CD4-positive, alpha-beta T cell (primary cell): ENCODE measurements at regions not wholly inside any gene's neighbourhood (a gene's known extent, or its start where the extent isn't known, plus 50 kb on each side); places are given as distances from the start of the nearest gene placed in this dataset.

Experiments
- ATAC-seq: fragments of 200-7000 bp; cut with Tn5 transposase; one replicate; pipeline ENCODE4 v1.10.0; 2022; ENCODE audit warnings: mild to moderate bottlenecking; ENCODE audit not compliant: poor library complexity
- CTCF ChIA-PET: fragments of 350-600 bp; sonication (Branson Sonifier 250); formaldehyde crosslinking; loops from one replicate; lab custom pipeline; 2021; ENCODE audit warnings: antibody characterized with exemption, inconsistent platforms; lab: Charles Lee
- POLR2A ChIA-PET: fragments of 350-600 bp; sonication (Branson Sonifier 250); formaldehyde crosslinking; loops from one replicate; lab custom pipeline; 2021; ENCODE audit warnings: antibody characterized with exemption, inconsistent platforms; lab: Charles Lee
- DNase-seq, 14 experiments: peaks; one replicate each; pipeline ENCODE4 v3.0.0-alpha.2; 2013 to 2020; ENCODE audit warnings: mixed read lengths in 2 of 14
- H3K27ac ChIP-seq, 2 donors: one replicate each; pipeline versions ENCODE4 v1.5.1 to v1.7.0; 2013; ENCODE audit warnings: low read length in 2 of 2, low read depth in 1 of 2, mild to moderate bottlenecking in 1 of 2
- H3K27me3 ChIP-seq, 2 experiments: 1 replicate in 1 of 2; 2 replicates in 1 of 2; pipeline versions ENCODE4 v1.6.1 to v1.7.0; 2013; ENCODE audit warnings: low read length in 2 of 2, control low read depth in 1 of 2, mild to moderate bottlenecking in 1 of 2, moderate library complexity in 1 of 2; ENCODE audit not compliant: insufficient read depth in 2 of 2, control insufficient read depth in 1 of 2
- H3K36me3 ChIP-seq: one replicate; pipeline ENCODE4 v1.6.1; 2013; ENCODE audit warnings: low read length, control low read depth; ENCODE audit not compliant: insufficient read depth
- H3K4me1 ChIP-seq: one replicate; pipeline ENCODE4 v1.6.1; 2013; ENCODE audit warnings: low read length, control low read depth; ENCODE audit not compliant: insufficient read depth
- H3K4me3 ChIP-seq: one replicate; pipeline ENCODE4 v1.5.1; 2013; ENCODE audit warnings: mild to moderate bottlenecking, low read length, moderate library complexity
- H3K9me3 ChIP-seq, 2 experiments: 1 replicate in 1 of 2; 2 replicates in 1 of 2; pipeline versions ENCODE4 v1.6.1 to v1.7.0; 2013; ENCODE audit warnings: low read length in 2 of 2, mild to moderate bottlenecking in 2 of 2, control low read depth in 1 of 2, moderate library complexity in 1 of 2; ENCODE audit not compliant: control insufficient read depth in 1 of 2, insufficient read depth in 1 of 2
- H3K27ac Mint-ChIP-seq: one replicate; pipeline ENCODE4 v1.8.0; 2020; ENCODE audit warnings: mixed read lengths
- H3K27me3 Mint-ChIP-seq: one replicate; pipeline ENCODE4 v1.8.0; 2021; ENCODE audit warnings: mixed read lengths
- H3K36me3 Mint-ChIP-seq: one replicate; pipeline ENCODE4 v1.8.0; 2021; ENCODE audit warnings: low read depth, mixed read lengths
- H3K4me1 Mint-ChIP-seq: one replicate; pipeline ENCODE4 v1.8.0; 2021; ENCODE audit warnings: low read depth, mixed read lengths
- H3K4me3 Mint-ChIP-seq: one replicate; pipeline ENCODE4 v1.8.0; 2020; ENCODE audit warnings: mild to moderate bottlenecking, mixed read lengths
- H3K9me3 Mint-ChIP-seq: one replicate; pipeline ENCODE4 v1.8.0; 2020; ENCODE audit warnings: mixed read lengths
- intact Hi-C, 2 experiments: fragments of 100-400 bp; cut with DNase I in 1 of 2; cut with micrococcal nuclease in 1 of 2; formaldehyde crosslinking; loops; one replicate each; pipeline versions ENCODE4 v1.15.1 to v1.9.0; 2023 to 2025; cut with DNase I, micrococcal nuclease
- TF ChIP-seq, protein P1 (sequence below): fragments of 200-600 bp; IDR thresholded peaks from one replicate; pipeline ENCODE4 v1.8.0; 2022; ENCODE audit warnings: antibody characterized with exemption, mild to moderate bottlenecking

DNA sequence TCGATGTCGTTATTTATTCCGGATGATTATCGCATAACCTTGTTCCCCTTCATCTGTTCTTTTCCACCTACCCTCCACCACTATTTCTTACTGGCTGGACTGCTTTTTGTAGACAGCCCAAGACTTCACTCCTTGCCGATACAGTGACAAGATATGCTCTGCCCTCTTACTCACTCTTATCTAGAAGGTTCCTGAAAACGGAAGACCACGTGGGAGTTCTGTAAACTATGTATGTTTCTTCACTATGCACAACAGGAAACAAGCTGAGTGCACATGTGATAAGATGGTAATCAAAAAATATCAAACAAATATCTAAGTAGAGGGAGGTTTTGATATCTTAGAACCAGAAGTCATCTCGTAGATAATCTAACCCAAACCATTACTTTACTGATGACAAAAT lies 122.9 kb upstream of the ARHGAP20 start:
- Mint-ChIP-seq H3K4me3 (no peak overlapping the region), H3K36me3 (no peaks in the 10 kb centered on the region), H3K27me3 (no peaks in the 10 kb centered on the region), H3K27ac (no peak overlapping the region), H3K9me3 (no peaks in the 10 kb centered on the region), H3K4me1 (peaks cover 17% of the 10 kb centered on the region)
- ChIA-PET POLR2A (no interaction called here), CTCF (no interaction called here)
- no peak overlapping the region for H3K27ac ChIP-seq
- no peaks in the 10 kb centered on the region for H3K36me3 ChIP-seq
- TF ChIP-seq, protein P1, sequence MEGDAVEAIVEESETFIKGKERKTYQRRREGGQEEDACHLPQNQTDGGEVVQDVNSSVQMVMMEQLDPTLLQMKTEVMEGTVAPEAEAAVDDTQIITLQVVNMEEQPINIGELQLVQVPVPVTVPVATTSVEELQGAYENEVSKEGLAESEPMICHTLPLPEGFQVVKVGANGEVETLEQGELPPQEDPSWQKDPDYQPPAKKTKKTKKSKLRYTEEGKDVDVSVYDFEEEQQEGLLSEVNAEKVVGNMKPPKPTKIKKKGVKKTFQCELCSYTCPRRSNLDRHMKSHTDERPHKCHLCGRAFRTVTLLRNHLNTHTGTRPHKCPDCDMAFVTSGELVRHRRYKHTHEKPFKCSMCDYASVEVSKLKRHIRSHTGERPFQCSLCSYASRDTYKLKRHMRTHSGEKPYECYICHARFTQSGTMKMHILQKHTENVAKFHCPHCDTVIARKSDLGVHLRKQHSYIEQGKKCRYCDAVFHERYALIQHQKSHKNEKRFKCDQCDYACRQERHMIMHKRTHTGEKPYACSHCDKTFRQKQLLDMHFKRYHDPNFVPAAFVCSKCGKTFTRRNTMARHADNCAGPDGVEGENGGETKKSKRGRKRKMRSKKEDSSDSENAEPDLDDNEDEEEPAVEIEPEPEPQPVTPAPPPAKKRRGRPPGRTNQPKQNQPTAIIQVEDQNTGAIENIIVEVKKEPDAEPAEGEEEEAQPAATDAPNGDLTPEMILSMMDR, result no peak
- DNase-seq (no peak), ATAC-seq (no peak)
- intact Hi-C loops, result no loop called here
- H3K9me3 ChIP-seq, result no peaks in the 10 kb centered on the region
- no peaks in the 10 kb centered on the region for H3K4me1 ChIP-seq
- no peak overlapping the region for H3K4me3 ChIP-seq
- no peaks in the 10 kb centered on the region for H3K27me3 ChIP-seq

DNA sequence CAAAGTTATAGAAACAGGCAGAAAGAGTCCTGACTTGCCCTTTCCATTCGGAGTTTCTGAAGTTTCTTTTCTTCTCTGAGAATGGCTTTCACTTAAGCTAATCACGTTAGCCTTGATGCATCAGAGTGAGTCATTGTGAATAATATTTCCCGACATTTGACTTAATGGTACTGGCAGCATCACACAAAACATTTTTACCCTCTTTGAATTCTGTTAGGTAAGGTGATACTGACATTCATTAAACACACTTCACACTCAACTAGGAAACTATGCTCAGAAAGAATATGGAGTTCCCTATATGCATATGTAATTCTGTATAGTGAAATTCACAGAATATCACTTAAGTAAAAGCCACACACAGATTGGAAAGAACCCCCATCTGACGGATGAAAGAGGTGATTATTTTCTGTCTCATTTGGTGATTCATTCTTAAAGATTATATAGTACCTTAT lies 120.8 kb upstream of the ARHGAP20 start:
- no peak for DNase-seq
- TF ChIP-seq, protein P1, result no peak
- H3K27ac ChIP-seq, result no peak overlapping the region
- CTCF ChIA-PET, result no interaction called here
- peaks cover 7% of the 10 kb centered on the region for H3K4me1 Mint-ChIP-seq
- intact Hi-C loops, result no loop called here
- ATAC-seq, result no peak
- H3K36me3 ChIP-seq, result no peaks in the 10 kb centered on the region
- POLR2A ChIA-PET, result no interaction called here
- H3K4me3 Mint-ChIP-seq, result no peak overlapping the region
- H3K4me3 ChIP-seq, result no peak overlapping the region
- no peaks in the 10 kb centered on the region for H3K9me3 Mint-ChIP-seq
- no peaks in the 10 kb centered on the region for H3K36me3 Mint-ChIP-seq
- H3K4me1 ChIP-seq, result no peaks in the 10 kb centered on the region
- no peaks in the 10 kb centered on the region for H3K9me3 ChIP-seq
- no peaks in the 10 kb centered on the region for H3K27me3 ChIP-seq
- no peaks in the 10 kb centered on the region for H3K27me3 Mint-ChIP-seq
- no peak overlapping the region for H3K27ac Mint-ChIP-seq

DNA sequence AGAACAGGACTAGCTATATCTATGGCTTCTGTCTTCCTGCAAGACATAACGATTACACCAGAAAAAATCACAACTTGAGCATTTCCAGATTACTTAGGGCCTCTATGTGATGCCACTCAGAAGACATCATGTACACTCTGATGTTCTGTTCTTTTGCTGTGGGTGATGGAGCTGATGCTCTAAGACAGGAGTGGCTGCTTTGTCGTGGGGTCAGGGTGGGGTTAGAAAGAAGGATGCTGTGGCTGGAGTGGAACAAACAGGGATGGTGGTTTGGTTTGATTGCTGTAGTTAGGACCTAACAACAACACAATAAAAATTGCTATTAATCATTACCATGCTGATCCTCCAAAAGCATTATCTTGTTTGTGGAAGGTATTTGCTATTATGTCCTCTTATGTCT lies 120.3 kb upstream of the ARHGAP20 start:
- H3K27ac Mint-ChIP-seq, result no peak overlapping the region
- ATAC-seq, result no peak
- intact Hi-C loops, result no loop called here
- H3K27ac ChIP-seq, result no peak overlapping the region
- TF ChIP-seq, protein P1, result no peak
- H3K27me3 Mint-ChIP-seq, result no peaks in the 10 kb centered on the region
- ChIA-PET POLR2A (no interaction called here), CTCF (no interaction called here)
- H3K4me1 Mint-ChIP-seq, result peaks cover 1% of the 10 kb centered on the region
- no peak for DNase-seq
- no peaks in the 10 kb centered on the region for H3K36me3 Mint-ChIP-seq
- H3K9me3 Mint-ChIP-seq, result no peaks in the 10 kb centered on the region
- H3K4me1 ChIP-seq, result no peaks in the 10 kb centered on the region
- H3K9me3 ChIP-seq, result no peaks in the 10 kb centered on the region
- H3K36me3 ChIP-seq, result no peaks in the 10 kb centered on the region
- no peak overlapping the region for H3K4me3 ChIP-seq
- no peak overlapping the region for H3K4me3 Mint-ChIP-seq
- H3K27me3 ChIP-seq, result no peaks in the 10 kb centered on the region
